ENCODE measurements at regions not wholly inside any gene's neighbourhood (a gene's known extent, or its start where the extent isn't known, plus 50 kb on each side); places are given as distances from the start of the nearest gene placed in this dataset.

DNA sequence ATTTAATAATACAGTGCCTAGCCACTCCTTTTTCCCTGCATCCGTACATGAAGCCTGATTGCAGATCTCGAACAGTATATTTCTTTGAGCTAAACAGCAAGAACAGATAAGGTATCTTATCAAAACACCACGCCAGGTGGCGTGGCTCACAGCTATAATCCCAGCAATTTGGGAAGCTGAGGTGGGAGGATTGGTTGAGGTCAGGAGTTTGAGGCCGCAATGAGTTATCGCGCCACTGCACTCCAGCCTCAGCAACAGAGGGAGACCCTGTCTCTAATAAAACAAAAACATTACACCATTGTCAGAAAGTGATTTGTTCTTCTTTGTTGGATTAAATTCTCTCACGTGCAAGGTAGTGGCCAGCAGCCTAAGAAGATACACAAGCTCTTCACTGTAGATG, 291.2 kb upstream of the DMRT1 start:
- Histone ChIP-seq H3K4me1 (peaks cover 0 to 6% (median 0%) of the 10 kb centered on the region in 4 donors), H3K27me3 (no peaks in the 10 kb centered on the region), H3K4me3 (no peak overlapping the region), H3K9me3 (no peaks in the 10 kb centered on the region), H3K27ac (peak overlapping the region in 1 of 4 donors; percentile 29), H3K36me3 (no peaks in the 10 kb centered on the region)
- TF ChIP-seq, protein P1, sequence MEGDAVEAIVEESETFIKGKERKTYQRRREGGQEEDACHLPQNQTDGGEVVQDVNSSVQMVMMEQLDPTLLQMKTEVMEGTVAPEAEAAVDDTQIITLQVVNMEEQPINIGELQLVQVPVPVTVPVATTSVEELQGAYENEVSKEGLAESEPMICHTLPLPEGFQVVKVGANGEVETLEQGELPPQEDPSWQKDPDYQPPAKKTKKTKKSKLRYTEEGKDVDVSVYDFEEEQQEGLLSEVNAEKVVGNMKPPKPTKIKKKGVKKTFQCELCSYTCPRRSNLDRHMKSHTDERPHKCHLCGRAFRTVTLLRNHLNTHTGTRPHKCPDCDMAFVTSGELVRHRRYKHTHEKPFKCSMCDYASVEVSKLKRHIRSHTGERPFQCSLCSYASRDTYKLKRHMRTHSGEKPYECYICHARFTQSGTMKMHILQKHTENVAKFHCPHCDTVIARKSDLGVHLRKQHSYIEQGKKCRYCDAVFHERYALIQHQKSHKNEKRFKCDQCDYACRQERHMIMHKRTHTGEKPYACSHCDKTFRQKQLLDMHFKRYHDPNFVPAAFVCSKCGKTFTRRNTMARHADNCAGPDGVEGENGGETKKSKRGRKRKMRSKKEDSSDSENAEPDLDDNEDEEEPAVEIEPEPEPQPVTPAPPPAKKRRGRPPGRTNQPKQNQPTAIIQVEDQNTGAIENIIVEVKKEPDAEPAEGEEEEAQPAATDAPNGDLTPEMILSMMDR (IDR thresholded peaks at IDR 0.05): peak in 3 of 6 experiments; percentile 43 to 57 (median 54)
- no peak for TF ChIP-seq POLR2A (IDR thresholded peaks at IDR 0.05)
- DNase-seq: no peak

DNA sequence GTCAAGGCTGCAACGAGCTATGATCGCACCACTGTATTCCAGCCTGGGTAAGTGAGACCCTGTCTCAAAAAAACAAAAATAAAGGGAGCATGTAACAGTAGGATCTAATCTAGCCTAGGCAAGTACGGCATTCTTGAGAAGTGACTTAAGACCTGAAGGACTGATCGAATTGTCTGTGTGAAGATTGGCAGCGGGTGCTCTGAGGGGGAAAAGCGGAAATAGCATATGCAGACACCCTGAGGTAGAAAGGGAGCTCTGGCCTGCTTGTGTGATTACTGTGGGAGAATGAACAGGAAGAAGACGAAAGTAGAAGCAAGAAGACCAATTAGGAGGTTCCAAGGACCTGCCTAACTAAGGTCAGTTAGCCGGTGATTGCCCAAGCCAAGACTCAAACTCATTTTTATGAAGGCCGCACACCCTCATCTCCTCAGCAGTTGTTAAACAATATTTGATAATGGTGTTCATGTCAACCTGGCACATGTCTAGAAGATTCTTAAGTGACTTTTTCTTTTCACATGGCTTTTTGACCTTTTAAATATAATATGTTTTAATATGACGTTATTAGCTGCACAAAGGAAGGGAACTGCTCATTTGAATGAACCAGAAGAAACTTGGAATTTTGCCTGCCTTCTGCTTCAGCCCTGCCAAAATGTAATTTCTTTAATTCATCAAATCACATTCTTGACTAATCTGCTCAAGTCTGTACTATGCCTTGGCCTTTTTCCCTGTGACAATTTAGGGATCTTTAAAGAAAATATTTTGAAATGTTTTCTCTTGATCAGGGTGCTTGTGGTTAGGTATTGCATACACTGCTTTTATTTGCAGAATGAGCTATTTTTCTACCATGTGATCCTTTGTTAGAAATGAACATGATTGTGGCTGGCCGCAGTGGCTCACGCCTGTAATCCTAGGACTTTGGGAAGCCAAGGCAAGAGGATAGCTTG, 289.2 kb upstream of the DMRT1 start:
- no peak overlapping the region for H3K27ac ChIP-seq
- H3K4me1 ChIP-seq: peaks cover 0 to 6% (median 0%) of the 10 kb centered on the region in 4 donors
- H3K36me3 ChIP-seq: no peaks in the 10 kb centered on the region
- no peaks in the 10 kb centered on the region for H3K27me3 ChIP-seq
- no peak for TF ChIP-seq POLR2A (IDR thresholded peaks at IDR 0.05)
- TF ChIP-seq, protein P1 (IDR thresholded peaks at IDR 0.05): no peak
- no peak overlapping the region for H3K4me3 ChIP-seq
- no peak for DNase-seq
- no peaks in the 10 kb centered on the region for H3K9me3 ChIP-seq

DNA sequence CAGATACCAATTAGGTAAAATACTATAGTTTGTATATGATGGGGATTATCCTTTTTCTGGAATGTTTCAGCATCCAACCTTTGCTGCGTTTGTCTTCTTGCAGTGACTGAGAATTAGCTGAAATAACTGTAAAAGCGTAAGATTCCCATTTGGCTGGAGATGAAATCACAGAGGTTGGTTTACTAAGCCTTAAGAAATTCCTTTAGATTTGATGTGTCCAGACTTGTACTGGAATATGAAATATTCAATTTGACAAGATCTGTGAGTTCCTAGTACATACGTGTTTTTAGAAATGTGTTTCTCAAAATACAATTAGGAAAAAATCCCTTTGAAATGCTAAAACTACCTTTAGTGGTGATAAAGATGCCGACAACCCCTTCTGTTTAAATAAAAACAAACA, 286.0 kb upstream of the DMRT1 start:
- Histone ChIP-seq H3K27ac (no peak overlapping the region), H3K27me3 (no peaks in the 10 kb centered on the region), H3K4me3 (no peak overlapping the region), H3K4me1 (no peaks in the 10 kb centered on the region), H3K36me3 (no peaks in the 10 kb centered on the region), H3K9me3 (no peaks in the 10 kb centered on the region)
- no peak for DNase-seq
- TF ChIP-seq, protein P1 (IDR thresholded peaks at IDR 0.05): no peak
- TF ChIP-seq POLR2A (IDR thresholded peaks at IDR 0.05): no peak

DNA sequence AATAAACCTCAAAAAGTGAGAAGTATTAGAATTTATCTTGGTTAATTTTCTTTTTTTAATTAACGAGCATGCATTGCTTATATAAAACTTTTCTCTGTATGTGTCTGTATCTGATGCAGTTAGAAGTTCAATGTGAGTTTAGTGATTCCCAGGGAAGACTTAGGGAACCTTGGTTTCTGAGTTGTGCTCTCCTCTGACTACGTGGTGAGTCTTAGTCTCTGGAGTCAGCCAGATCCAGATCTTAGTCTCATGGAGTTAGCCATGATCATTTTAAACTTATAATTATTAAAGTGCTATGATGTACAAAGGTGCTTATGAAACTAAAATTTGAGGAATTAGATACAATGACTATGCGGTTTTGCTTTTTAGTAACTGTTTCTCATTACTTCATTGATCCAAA, 285.3 kb upstream of the DMRT1 start:
- Histone ChIP-seq H3K9me3 (no peaks in the 10 kb centered on the region), H3K36me3 (no peaks in the 10 kb centered on the region), H3K4me1 (no peaks in the 10 kb centered on the region), H3K27me3 (no peaks in the 10 kb centered on the region), H3K4me3 (no peak overlapping the region), H3K27ac (no peak overlapping the region)
- no peak for TF ChIP-seq POLR2A (IDR thresholded peaks at IDR 0.05)
- TF ChIP-seq, protein P1 (IDR thresholded peaks at IDR 0.05): no peak
- DNase-seq: no peak

DNA sequence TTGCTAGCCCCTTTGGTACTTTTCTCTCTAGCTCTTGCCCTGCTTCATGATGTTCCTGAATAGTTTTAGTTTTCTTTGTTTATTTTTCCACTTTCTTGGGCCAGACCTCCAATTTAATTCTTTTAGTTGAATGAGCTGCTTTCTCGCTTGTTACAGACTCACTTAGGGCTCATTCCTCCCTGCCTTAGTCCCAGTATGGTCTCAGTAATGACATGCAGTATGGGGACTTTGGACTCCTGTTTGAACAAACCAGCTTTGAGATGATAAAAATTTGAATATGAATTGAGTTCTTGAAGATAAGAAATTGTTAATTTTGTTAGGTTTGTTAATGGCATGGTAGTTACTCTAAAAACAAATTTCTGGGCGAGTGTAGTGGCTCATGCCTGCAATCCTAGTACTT, 284.8 kb upstream of the DMRT1 start:
- Histone ChIP-seq H3K27me3 (no peaks in the 10 kb centered on the region), H3K4me1 (no peaks in the 10 kb centered on the region), H3K9me3 (no peaks in the 10 kb centered on the region), H3K36me3 (no peaks in the 10 kb centered on the region), H3K4me3 (no peak overlapping the region), H3K27ac (no peak overlapping the region)
- DNase-seq: no peak
- no peak for TF ChIP-seq POLR2A (IDR thresholded peaks at IDR 0.05)
- TF ChIP-seq, protein P1 (IDR thresholded peaks at IDR 0.05): no peak
